DND-41 (cell line): ENCODE measurements at regions not wholly inside any gene's neighbourhood (a gene's known extent, or its start where the extent isn't known, plus 50 kb on each side); places are given as distances from the start of the nearest gene placed in this dataset.

Source experiments
- CTCF ChIP-seq: IDR thresholded peaks from 2 replicates; pipeline ENCODE4 v1.5.1; 2012; ENCODE audit warnings: borderline replicate concordance, low read length, moderate library complexity, mild to moderate bottlenecking; ENCODE audit not compliant: poor library complexity, severe bottlenecking; ENCODE audit errors: extremely low read depth
- EZH2 ChIP-seq: IDR thresholded peaks from 3 replicates; pipeline ENCODE4 v1.6.1; 2012; ENCODE audit warnings: borderline replicate concordance, low read depth, mild to moderate bottlenecking, moderate library complexity, low read length, inconsistent platforms; ENCODE audit not compliant: severe bottlenecking

- TF ChIP-seq CTCF (no peak), EZH2 (no peak)
Measured at GRCh38 chrX:23548164-23548563, 119.1 kb upstream of the PRDX4 start.
